CD4-positive, alpha-beta T cell treated with Interleukin-15 for 4 hours (primary cell): ENCODE measurements at regions not wholly inside any gene's neighbourhood (a gene's known extent, or its start where the extent isn't known, plus 50 kb on each side); places are given as distances from the start of the nearest gene placed in this dataset.
A peak's percentile ranks its signal among the peaks of the same experiment; 100 is the strongest.

ENCODE experiments used
- DNase-seq: peaks from one replicate; pipeline ENCODE4 v3.0.0-alpha.2; 2020; ENCODE audit warnings: low spot score

GRCh38 chr2:215685238-215685990 lies 249.5 kb upstream of the FN1 start:
- DNase-seq = no peak

- no peak for DNase-seq
Measured at GRCh38 chr2:215684448-215685237, 248.8 kb upstream of the FN1 start.

GRCh38 chr2:215683295-215683694 lies 247.4 kb upstream of the FN1 start:
- DNase-seq = no peak

- DNase-seq = no peak
Measured at GRCh38 chr2:215681799-215682596, 246.1 kb upstream of the FN1 start.

- peak; percentile 10 for DNase-seq
Measured at GRCh38 chr2:215680605-215681598, 245.0 kb upstream of the FN1 start.

- no peak for DNase-seq
Measured at GRCh38 chr2:215678094-215678493, 242.2 kb upstream of the FN1 start.

- no peak for DNase-seq
Measured at GRCh38 chr2:215677481-215677880, 241.6 kb upstream of the FN1 start.

GRCh38 chr2:215672406-215672805 lies 236.5 kb upstream of the FN1 start:
- no peak for DNase-seq

GRCh38 chr2:215671691-215672090 lies 235.8 kb upstream of the FN1 start:
- DNase-seq = no peak

GRCh38 chr2:215671244-215671643 lies 235.4 kb upstream of the FN1 start:
- DNase-seq = no peak

GRCh38 chr2:215670396-215670795 lies 234.5 kb upstream of the FN1 start:
- no peak for DNase-seq

- DNase-seq = no peak
Measured at GRCh38 chr2:215668378-215668775, 232.5 kb upstream of the FN1 start.

- DNase-seq = no peak
Measured at GRCh38 chr2:215667585-215668377, 231.9 kb upstream of the FN1 start.

GRCh38 chr2:215664847-215665525 lies 229.1 kb upstream of the FN1 start:
- no peak for DNase-seq

- no peak for DNase-seq
Measured at GRCh38 chr2:215662715-215663114, 226.8 kb upstream of the FN1 start.

GRCh38 chr2:215660687-215661086 lies 224.8 kb upstream of the FN1 start:
- DNase-seq = no peak

- DNase-seq = no peak
Measured at GRCh38 chr2:215659650-215660049, 223.8 kb upstream of the FN1 start.

GRCh38 chr2:215658635-215659305 lies 222.9 kb upstream of the FN1 start:
- no peak for DNase-seq

- DNase-seq = no peak
Measured at GRCh38 chr2:215657844-215658243, 222.0 kb upstream of the FN1 start.
